ENCODE measurements at regions not wholly inside any gene's neighbourhood (a gene's known extent, or its start where the extent isn't known, plus 50 kb on each side); places are given as distances from the start of the nearest gene placed in this dataset.

GRCh38 chr1:5141750-5142149 lies 487.3 kb downstream of the AJAP1 start:
- TF ChIP-seq, protein P1, sequence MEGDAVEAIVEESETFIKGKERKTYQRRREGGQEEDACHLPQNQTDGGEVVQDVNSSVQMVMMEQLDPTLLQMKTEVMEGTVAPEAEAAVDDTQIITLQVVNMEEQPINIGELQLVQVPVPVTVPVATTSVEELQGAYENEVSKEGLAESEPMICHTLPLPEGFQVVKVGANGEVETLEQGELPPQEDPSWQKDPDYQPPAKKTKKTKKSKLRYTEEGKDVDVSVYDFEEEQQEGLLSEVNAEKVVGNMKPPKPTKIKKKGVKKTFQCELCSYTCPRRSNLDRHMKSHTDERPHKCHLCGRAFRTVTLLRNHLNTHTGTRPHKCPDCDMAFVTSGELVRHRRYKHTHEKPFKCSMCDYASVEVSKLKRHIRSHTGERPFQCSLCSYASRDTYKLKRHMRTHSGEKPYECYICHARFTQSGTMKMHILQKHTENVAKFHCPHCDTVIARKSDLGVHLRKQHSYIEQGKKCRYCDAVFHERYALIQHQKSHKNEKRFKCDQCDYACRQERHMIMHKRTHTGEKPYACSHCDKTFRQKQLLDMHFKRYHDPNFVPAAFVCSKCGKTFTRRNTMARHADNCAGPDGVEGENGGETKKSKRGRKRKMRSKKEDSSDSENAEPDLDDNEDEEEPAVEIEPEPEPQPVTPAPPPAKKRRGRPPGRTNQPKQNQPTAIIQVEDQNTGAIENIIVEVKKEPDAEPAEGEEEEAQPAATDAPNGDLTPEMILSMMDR (IDR thresholded peaks at IDR 0.05), result no peak
- no peak for TF ChIP-seq POLR2A (IDR thresholded peaks at IDR 0.05)

Data from body of pancreas (tissue), 4 donors.